A673 (cell line): ENCODE measurements at regions not wholly inside any gene's neighbourhood (a gene's known extent, or its start where the extent isn't known, plus 50 kb on each side); places are given as distances from the start of the nearest gene placed in this dataset.

ENCODE experiments used
- BruUV-seq: library from RNA; stranded (reverse); fragments of 400-500 nt; replicated peaks from 2 replicates; lab custom pipeline; 2021; lab: Mats Ljungman, UMichigan
- CTCF ChIA-PET: fragments of 300-600 bp; sonication (Branson Sonifier 250); formaldehyde crosslinking; loops from one replicate; lab custom pipeline; 2022; ENCODE audit warnings: antibody characterized with exemption; lab: Charles Lee
- POLR2A ChIA-PET: fragments of 300-600 bp; sonication (Branson Sonifier 250); formaldehyde crosslinking; loops from one replicate; lab custom pipeline; 2022; ENCODE audit warnings: antibody characterized with exemption; ENCODE audit not compliant: low non-redundant PET; lab: Charles Lee
- DNase-seq: peaks from one replicate; pipeline ENCODE4 v3.0.0-alpha.2; 2015; ENCODE audit warnings: low spot score
- H3K27ac ChIP-seq: fragments of 200-600 bp; sonication (generic); 2 replicates; pipeline ENCODE4 v1.5.1; 2016; ENCODE audit warnings: mixed run types, low read depth, mild to moderate bottlenecking, mixed read lengths, antibody characterized with exemption, low read length; ENCODE audit not compliant: poor library complexity, severe bottlenecking
- H3K27me3 ChIP-seq: fragments of 200-600 bp; sonication (generic); replicated peaks from 2 replicates; pipeline ENCODE4 v1.6.1; 2017; ENCODE audit warnings: mixed run types, low read depth, mild to moderate bottlenecking, mixed read lengths, antibody characterized with exemption, low read length; ENCODE audit not compliant: insufficient read depth, poor library complexity
- H3K36me3 ChIP-seq: fragments of 200-600 bp; sonication (generic); 2 replicates; pipeline ENCODE4 v1.6.1; 2016; ENCODE audit warnings: mixed run types, mild to moderate bottlenecking, mixed read lengths, antibody characterized with exemption, low read length; ENCODE audit not compliant: insufficient read depth, poor library complexity, severe bottlenecking
- H3K4me1 ChIP-seq: fragments of 200-600 bp; sonication (generic); 2 replicates; pipeline ENCODE4 v1.6.1; 2017; ENCODE audit warnings: mixed run types, mild to moderate bottlenecking, mixed read lengths, antibody characterized with exemption, low read length; ENCODE audit not compliant: insufficient read depth, poor library complexity, severe bottlenecking
- H3K4me3 ChIP-seq: fragments of 200-600 bp; sonication (generic); 2 replicates; pipeline ENCODE4 v1.5.1; 2016; ENCODE audit warnings: low read depth, mixed run types, mild to moderate bottlenecking, mixed read lengths, low read length; ENCODE audit not compliant: poor library complexity, severe bottlenecking
- H3K9me3 ChIP-seq: fragments of 200-600 bp; sonication (generic); 2 replicates; pipeline ENCODE4 v1.6.1; 2016; ENCODE audit warnings: mixed run types, low read depth, mild to moderate bottlenecking, mixed read lengths, antibody characterized with exemption, low read length; ENCODE audit not compliant: poor library complexity, severe bottlenecking
- CTCF ChIP-seq: fragments of 300-800, 200-600 bp; sonication (generic); conservative IDR thresholded peaks from 2 replicates; pipeline ENCODE4 v1.5.1; 2017; ENCODE audit warnings: low read depth, mild to moderate bottlenecking, antibody characterized with exemption, low read length, moderate library complexity, mixed read lengths
- EZH2 ChIP-seq: fragments of 200-600 bp; sonication (generic); IDR thresholded peaks from 2 replicates; pipeline ENCODE4 v1.6.1; 2017; ENCODE audit warnings: borderline replicate concordance, low read depth, mild to moderate bottlenecking, mixed read lengths, antibody characterized with exemption, low read length; ENCODE audit not compliant: poor library complexity, severe bottlenecking
- intact Hi-C: fragments of 100-400 bp; cut with micrococcal nuclease; formaldehyde crosslinking; loops from one replicate; pipeline ENCODE4 v1.10.0; 2022; ENCODE audit not compliant: unreplicated experiment

GRCh38 chr5:45037927-45038326 lies 229.2 kb downstream of the MRPS30 start:
- Histone ChIP-seq H3K36me3 (no peaks in the 10 kb centered on the region), H3K4me1 (no peaks in the 10 kb centered on the region), H3K27me3 (no peaks in the 10 kb centered on the region), H3K27ac (no peak overlapping the region), H3K4me3 (no peak overlapping the region), H3K9me3 (no peaks in the 10 kb centered on the region)
- TF ChIP-seq EZH2 (no peak), CTCF (no peak)
- ChIA-PET CTCF (no interaction called here), POLR2A (no interaction called here)
- intact Hi-C loops = loop anchor here (1.0 to 10.0 kb wide), 4 partner anchors 347 to 659 kb away; partner anchors contain the start of gene HCN1
- DNase-seq = no peak
- no TSS peak for BruUV-seq

GRCh38 chr5:45038366-45038987 lies 229.7 kb downstream of the MRPS30 start:
- intact Hi-C loops = loop anchor here (1.0 to 10.0 kb wide), 4 partner anchors 346 to 658 kb away; partner anchors contain the start of gene HCN1
- ChIA-PET CTCF (interaction anchor here (0.5 kb wide), 2 partner anchors 90 to 666 kb away, joined by 3 to 4 read pairs; no protein-coding TSS in a partner anchor), POLR2A (no interaction called here)
- DNase-seq = peak; percentile 75
- H3K27me3 ChIP-seq = no peaks in the 10 kb centered on the region
- no peak for TF ChIP-seq EZH2
- peak; percentile 73 for TF ChIP-seq CTCF
- no peak overlapping the region for H3K4me3 ChIP-seq
- H3K36me3 ChIP-seq = no peaks in the 10 kb centered on the region
- H3K27ac ChIP-seq = no peak overlapping the region
- H3K9me3 ChIP-seq = no peaks in the 10 kb centered on the region
- BruUV-seq = no TSS peak
- no peaks in the 10 kb centered on the region for H3K4me1 ChIP-seq

GRCh38 chr5:45042283-45042682 lies 233.5 kb downstream of the MRPS30 start:
- H3K27me3 ChIP-seq = no peaks in the 10 kb centered on the region

More at GRCh38 chr5:45042283-45042682, 233.5 kb downstream of the MRPS30 start:
- Histone ChIP-seq H3K9me3 (no peaks in the 10 kb centered on the region), H3K4me3 (no peak overlapping the region), H3K36me3 (no peaks in the 10 kb centered on the region), H3K4me1 (no peaks in the 10 kb centered on the region), H3K27ac (no peak overlapping the region)
- no TSS peak for BruUV-seq
- no peak for TF ChIP-seq CTCF
- no peak for TF ChIP-seq EZH2
- intact Hi-C loops = no loop called here
- ChIA-PET POLR2A (no interaction called here), CTCF (no interaction called here)
- no peak for DNase-seq
